ENCODE measurements at regions not wholly inside any gene's neighbourhood (a gene's known extent, or its start where the extent isn't known, plus 50 kb on each side); places are given as distances from the start of the nearest gene placed in this dataset.
"Not testable (repeated sequence)": the region's sequence is repeated elsewhere in the genome, so short reads cannot be mapped to it uniquely, and the experiment has no call there.

DNA sequence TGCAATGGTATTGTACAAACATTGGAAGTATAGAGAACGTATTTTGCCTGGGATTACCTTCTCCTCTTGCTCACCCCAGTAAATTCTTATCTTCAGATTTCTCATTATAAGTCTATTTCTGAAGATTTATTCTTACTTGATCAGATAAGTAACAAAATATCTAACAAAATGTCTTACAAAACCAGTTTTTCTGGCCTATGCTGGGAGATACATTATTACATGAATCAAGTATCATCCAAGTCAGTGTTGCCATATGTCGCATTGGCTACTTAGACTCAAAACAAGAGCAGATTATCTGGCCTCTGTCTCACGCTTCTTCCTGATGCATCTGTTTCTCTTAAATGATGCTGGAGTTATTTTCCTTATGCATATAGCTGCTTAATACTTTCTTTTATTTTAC, 408.5 kb downstream of the CCER1 start:
- H3K9me3 ChIP-seq = no peaks in the 10 kb centered on the region
- H3K27ac ChIP-seq = no peak overlapping the region
- no peak for DNase-seq (ENCODE audit: low spot score)
- H3K36me3 ChIP-seq = no peaks in the 10 kb centered on the region
- H3K4me3 ChIP-seq = no peak overlapping the region
- H3K27me3 ChIP-seq = no peaks in the 10 kb centered on the region
- no peaks in the 10 kb centered on the region for H3K4me1 ChIP-seq
- TF ChIP-seq, protein P1, sequence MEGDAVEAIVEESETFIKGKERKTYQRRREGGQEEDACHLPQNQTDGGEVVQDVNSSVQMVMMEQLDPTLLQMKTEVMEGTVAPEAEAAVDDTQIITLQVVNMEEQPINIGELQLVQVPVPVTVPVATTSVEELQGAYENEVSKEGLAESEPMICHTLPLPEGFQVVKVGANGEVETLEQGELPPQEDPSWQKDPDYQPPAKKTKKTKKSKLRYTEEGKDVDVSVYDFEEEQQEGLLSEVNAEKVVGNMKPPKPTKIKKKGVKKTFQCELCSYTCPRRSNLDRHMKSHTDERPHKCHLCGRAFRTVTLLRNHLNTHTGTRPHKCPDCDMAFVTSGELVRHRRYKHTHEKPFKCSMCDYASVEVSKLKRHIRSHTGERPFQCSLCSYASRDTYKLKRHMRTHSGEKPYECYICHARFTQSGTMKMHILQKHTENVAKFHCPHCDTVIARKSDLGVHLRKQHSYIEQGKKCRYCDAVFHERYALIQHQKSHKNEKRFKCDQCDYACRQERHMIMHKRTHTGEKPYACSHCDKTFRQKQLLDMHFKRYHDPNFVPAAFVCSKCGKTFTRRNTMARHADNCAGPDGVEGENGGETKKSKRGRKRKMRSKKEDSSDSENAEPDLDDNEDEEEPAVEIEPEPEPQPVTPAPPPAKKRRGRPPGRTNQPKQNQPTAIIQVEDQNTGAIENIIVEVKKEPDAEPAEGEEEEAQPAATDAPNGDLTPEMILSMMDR (IDR thresholded peaks at IDR 0.05) = no peak

DNA sequence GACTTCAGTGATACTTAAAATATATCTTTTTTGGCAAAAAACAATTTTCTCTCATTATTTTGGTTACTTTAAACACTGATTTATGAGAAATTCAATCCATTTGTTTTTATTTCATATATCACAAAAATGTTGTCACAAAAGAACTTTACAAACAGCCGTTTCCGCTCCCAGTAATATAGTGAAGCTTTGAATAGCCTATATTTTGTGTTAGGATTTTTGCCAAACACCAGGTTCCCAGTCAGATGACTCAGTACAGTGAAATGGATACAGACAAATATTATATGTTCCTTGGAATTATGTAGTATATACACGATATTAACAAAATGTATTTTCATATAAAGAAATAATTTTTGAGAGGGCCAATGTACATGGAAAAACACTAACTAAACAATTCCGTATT, 411.1 kb downstream of the CCER1 start:
- no peak overlapping the region for H3K27ac ChIP-seq
- no peaks in the 10 kb centered on the region for H3K27me3 ChIP-seq
- no peaks in the 10 kb centered on the region for H3K4me1 ChIP-seq
- H3K9me3 ChIP-seq = no peaks in the 10 kb centered on the region
- TF ChIP-seq, protein P1 (IDR thresholded peaks at IDR 0.05) = no peak
- DNase-seq (ENCODE audit: low spot score) = no peak
- no peaks in the 10 kb centered on the region for H3K36me3 ChIP-seq
- H3K4me3 ChIP-seq = no peak overlapping the region

DNA sequence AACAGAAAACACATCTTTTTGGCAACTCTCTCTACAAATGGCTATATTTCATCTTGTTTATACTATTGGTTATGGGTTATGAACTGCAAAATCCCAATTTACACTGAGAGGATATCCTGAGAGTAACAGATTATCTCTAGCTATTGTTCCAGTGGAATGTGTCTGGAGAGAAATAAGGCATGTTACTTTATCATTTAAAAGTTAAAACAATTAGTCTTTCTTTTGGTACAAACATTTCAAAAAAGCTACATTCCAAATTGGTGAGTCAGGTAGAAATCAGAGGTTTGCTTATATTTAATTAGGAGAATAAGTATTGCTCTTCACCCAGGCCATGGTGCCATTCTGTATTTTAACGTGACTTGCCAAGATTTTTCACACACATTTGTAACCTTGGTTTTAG, 411.6 kb downstream of the CCER1 start:
- no peaks in the 10 kb centered on the region for H3K4me1 ChIP-seq
- DNase-seq (ENCODE audit: low spot score) = no peak
- H3K4me3 ChIP-seq = no peak overlapping the region
- H3K27me3 ChIP-seq = no peaks in the 10 kb centered on the region
- H3K9me3 ChIP-seq = no peaks in the 10 kb centered on the region
- TF ChIP-seq, protein P1 (IDR thresholded peaks at IDR 0.05) = no peak
- H3K36me3 ChIP-seq = no peaks in the 10 kb centered on the region
- H3K27ac ChIP-seq = no peak overlapping the region

DNA sequence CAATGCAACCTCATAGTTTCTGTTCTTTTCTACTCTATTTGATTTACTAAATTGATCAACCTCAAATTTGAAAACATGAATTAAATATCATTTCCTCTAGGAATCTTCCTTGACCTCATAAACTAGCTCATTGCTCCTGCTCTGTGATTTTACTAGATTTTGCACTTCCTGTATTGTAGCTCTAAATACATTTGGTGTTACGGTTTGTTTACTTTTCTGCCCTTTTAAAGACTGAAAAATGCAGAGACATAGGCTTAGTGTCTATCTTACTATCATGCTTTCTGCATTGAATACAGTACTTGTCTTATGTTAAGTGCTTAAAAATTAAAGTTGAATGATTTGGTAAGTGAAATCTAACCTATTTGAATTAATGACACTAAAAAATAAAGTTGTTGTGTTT, 412.1 kb downstream of the CCER1 start:
- H3K27me3 ChIP-seq; H3K4me1 ChIP-seq; DNase-seq (ENCODE audit: low spot score); H3K27ac ChIP-seq; H3K9me3 ChIP-seq; H3K36me3 ChIP-seq; H3K4me3 ChIP-seq: not testable (repeated sequence)

DNA sequence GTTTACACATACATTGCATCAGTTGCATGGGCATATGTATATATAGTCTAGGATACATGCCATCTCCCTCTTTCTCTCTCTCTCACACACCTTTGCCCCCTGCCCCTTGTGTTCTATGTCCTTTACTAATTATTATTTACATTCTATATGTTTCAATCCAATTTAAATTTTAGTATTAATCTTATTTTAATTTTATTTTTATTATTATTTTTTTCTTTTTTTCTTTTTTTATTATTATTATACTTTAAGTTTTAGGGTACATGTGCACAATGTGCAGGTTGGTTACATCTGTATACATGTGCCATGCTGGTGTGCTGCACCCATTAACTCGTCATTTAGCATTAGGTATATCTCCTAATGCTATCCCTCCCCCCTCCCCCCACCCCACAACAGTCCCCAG, 421.1 kb downstream of the CCER1 start:
- H3K27ac ChIP-seq; H3K36me3 ChIP-seq; H3K9me3 ChIP-seq; H3K27me3 ChIP-seq; DNase-seq (ENCODE audit: low spot score); H3K4me1 ChIP-seq; H3K4me3 ChIP-seq: not testable (repeated sequence)

DNA sequence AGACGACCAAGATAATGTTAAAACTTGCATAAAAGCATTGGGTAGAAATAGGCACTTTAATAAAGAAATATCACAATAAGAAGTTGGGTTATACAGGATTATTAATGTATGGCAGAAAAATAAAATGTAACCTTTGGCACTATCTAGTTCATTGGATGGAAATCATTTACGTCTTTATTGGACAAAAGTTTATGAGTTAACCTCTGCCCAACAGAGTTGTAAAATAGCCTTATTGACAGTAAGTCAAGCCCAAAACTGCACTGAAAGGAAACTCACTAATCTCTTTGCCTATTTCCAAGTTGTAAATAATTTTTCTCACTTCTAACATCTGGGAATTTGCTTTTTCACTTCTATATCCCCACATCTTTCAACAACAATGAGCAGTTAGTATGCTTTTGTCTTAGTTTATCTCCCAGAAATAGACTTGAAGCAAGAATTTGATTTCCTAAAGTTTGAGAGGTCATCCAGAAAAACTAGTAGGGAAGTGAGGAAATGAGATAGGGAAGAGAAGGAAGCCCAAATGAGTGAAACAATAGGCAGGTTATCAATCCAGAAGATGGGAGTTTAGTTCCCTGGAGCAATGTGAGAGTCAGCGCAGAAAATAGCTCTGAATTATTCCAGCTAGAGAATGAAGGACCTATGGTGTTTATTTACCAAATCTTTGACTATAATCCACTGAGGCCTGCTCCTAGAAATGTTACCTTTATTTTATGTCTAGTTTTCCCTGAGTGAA, 434.8 kb downstream of the CCER1 start:
- H3K36me3 ChIP-seq = no peaks in the 10 kb centered on the region
- H3K9me3 ChIP-seq = no peaks in the 10 kb centered on the region
- TF ChIP-seq, protein P1 (IDR thresholded peaks at IDR 0.05) = no peak
- no peak overlapping the region for H3K27ac ChIP-seq
- H3K27me3 ChIP-seq = no peaks in the 10 kb centered on the region
- DNase-seq (ENCODE audit: low spot score) = no peak
- no peaks in the 10 kb centered on the region for H3K4me1 ChIP-seq
- no peak overlapping the region for H3K4me3 ChIP-seq

DNA sequence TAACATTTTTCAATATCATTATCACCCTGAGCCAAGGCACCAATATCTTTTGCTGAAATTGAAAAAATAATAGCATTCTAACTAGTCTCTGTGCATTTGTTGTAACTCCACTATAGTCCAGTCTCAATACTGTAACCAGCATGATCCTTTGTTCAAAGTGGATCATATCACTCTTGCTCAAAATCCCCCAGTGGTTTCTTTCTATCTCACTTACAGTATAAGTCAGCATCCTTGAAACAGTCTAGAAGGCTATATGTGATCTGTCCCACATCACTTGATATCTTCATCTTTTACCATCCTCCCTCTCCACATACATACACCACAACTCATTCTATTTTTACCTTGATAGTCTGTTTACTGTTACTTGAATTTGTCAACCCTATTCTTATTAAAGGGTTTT, 435.7 kb downstream of the CCER1 start:
- no peak overlapping the region for H3K27ac ChIP-seq
- no peaks in the 10 kb centered on the region for H3K9me3 ChIP-seq
- no peaks in the 10 kb centered on the region for H3K36me3 ChIP-seq
- no peaks in the 10 kb centered on the region for H3K27me3 ChIP-seq
- no peak for DNase-seq (ENCODE audit: low spot score)
- TF ChIP-seq, protein P1 (IDR thresholded peaks at IDR 0.05) = no peak
- H3K4me3 ChIP-seq = no peak overlapping the region
- H3K4me1 ChIP-seq = no peaks in the 10 kb centered on the region

Measured in right atrium auricular region (tissue), 2 donors.